ENCODE measurements at regions not wholly inside any gene's neighbourhood (a gene's known extent, or its start where the extent isn't known, plus 50 kb on each side); places are given as distances from the start of the nearest gene placed in this dataset.

GRCh38 chr14:104335611-104336010 is 197.2 kb downstream of the KIF26A start:
- Mint-ChIP-seq H3K4me3 (no peak overlapping the region), H3K36me3 (ENCODE audit: low read depth) (no peaks in the 10 kb centered on the region), H3K4me1 (no peaks in the 10 kb centered on the region), H3K9me3 (peaks cover 24% of the 10 kb centered on the region), H3K27me3 (ENCODE audit: low read depth, poor library complexity) (peaks cover 29% of the 10 kb centered on the region), H3K27ac (no peak overlapping the region)
- no peak for TF ChIP-seq CTCF (IDR thresholded peaks at IDR 0.05)
- no peak for DNase-seq

- no peak for TF ChIP-seq CTCF (IDR thresholded peaks at IDR 0.05)
- peaks cover 20% of the 10 kb centered on the region for H3K9me3 Mint-ChIP-seq
- H3K4me1 Mint-ChIP-seq, result peaks cover 9% of the 10 kb centered on the region
- H3K4me3 Mint-ChIP-seq, result no peak overlapping the region
- no peak for DNase-seq
- no peak overlapping the region for H3K27ac Mint-ChIP-seq
- H3K36me3 Mint-ChIP-seq (ENCODE audit: low read depth), result no peaks in the 10 kb centered on the region
- peaks cover 40% of the 10 kb centered on the region for H3K27me3 Mint-ChIP-seq (ENCODE audit: low read depth, poor library complexity)
These were observed 199.0 kb downstream of the KIF26A start for GRCh38 chr14:104337351-104337750.

GRCh38 chr14:104339361-104339760 is 201.0 kb downstream of the KIF26A start:
- peaks cover 50% of the 10 kb centered on the region for H3K27me3 Mint-ChIP-seq (ENCODE audit: low read depth, poor library complexity)

GRCh38 chr14:104339829-104340228 is 201.4 kb downstream of the KIF26A start:
- H3K36me3 Mint-ChIP-seq (ENCODE audit: low read depth), result no peaks in the 10 kb centered on the region
- peaks cover 13% of the 10 kb centered on the region for H3K4me1 Mint-ChIP-seq
- H3K27me3 Mint-ChIP-seq (ENCODE audit: low read depth, poor library complexity), result peaks cover 55% of the 10 kb centered on the region
- H3K4me3 Mint-ChIP-seq, result no peak overlapping the region
- DNase-seq, result no peak
- no peak for TF ChIP-seq CTCF (IDR thresholded peaks at IDR 0.05)
- H3K27ac Mint-ChIP-seq, result no peak overlapping the region
- peaks cover 20% of the 10 kb centered on the region for H3K9me3 Mint-ChIP-seq

More at GRCh38 chr14:104339361-104339760, 201.0 kb downstream of the KIF26A start:
- no peak for TF ChIP-seq CTCF (IDR thresholded peaks at IDR 0.05)
- no peaks in the 10 kb centered on the region for H3K36me3 Mint-ChIP-seq (ENCODE audit: low read depth)
- H3K27ac Mint-ChIP-seq, result no peak overlapping the region
- peaks cover 13% of the 10 kb centered on the region for H3K4me1 Mint-ChIP-seq
- H3K4me3 Mint-ChIP-seq, result no peak overlapping the region
- no peak for DNase-seq
- H3K9me3 Mint-ChIP-seq, result peaks cover 20% of the 10 kb centered on the region

GRCh38 chr14:104341532-104342434 is 203.4 kb downstream of the KIF26A start:
- Mint-ChIP-seq H3K27me3 (ENCODE audit: low read depth, poor library complexity) (peaks cover 65% of the 10 kb centered on the region), H3K36me3 (ENCODE audit: low read depth) (no peaks in the 10 kb centered on the region), H3K27ac (no peak overlapping the region), H3K4me1 (peaks cover 13% of the 10 kb centered on the region), H3K4me3 (peak overlapping the region; percentile 28), H3K9me3 (peaks cover 20% of the 10 kb centered on the region)
- TF ChIP-seq CTCF (IDR thresholded peaks at IDR 0.05), result peak; percentile 65
- peak; percentile 74 for DNase-seq
